ENCODE measurements at regions not wholly inside any gene's neighbourhood (a gene's known extent, or its start where the extent isn't known, plus 50 kb on each side); places are given as distances from the start of the nearest gene placed in this dataset.

GRCh38 chr9:88313364-88314220 is 74.7 kb upstream of the SPIN1 start:
- 68% methylated on average over 15 of the region's 15 CpGs for WGBS
- no peaks in the 10 kb centered on the region for H3K27me3 ChIP-seq
- no peaks in the 10 kb centered on the region for H3K9me3 ChIP-seq
- no peak for DNase-seq (ENCODE audit: low spot score in 2 of 2)
- no peak overlapping the region for H3K27ac ChIP-seq
- H3K36me3 ChIP-seq, result no peaks in the 10 kb centered on the region
- H3K4me3 ChIP-seq, result no peak overlapping the region
- no peaks in the 10 kb centered on the region for H3K4me1 ChIP-seq
- TF ChIP-seq CTCF (IDR thresholded peaks at IDR 0.05), result no peak
- no peak for TF ChIP-seq POLR2A (IDR thresholded peaks at IDR 0.05)
- TF ChIP-seq EP300 (IDR thresholded peaks at IDR 0.05), result no peak
- no peak for TF ChIP-seq POLR2AphosphoS5 (IDR thresholded peaks at IDR 0.05)

- Histone ChIP-seq H3K9me3 (no peaks in the 10 kb centered on the region), H3K36me3 (no peaks in the 10 kb centered on the region), H3K27me3 (peaks cover 1% of the 10 kb centered on the region), H3K4me3 (no peak overlapping the region), H3K27ac (no peak overlapping the region), H3K4me1 (no peaks in the 10 kb centered on the region)
- WGBS, result 82% methylated on average over 13 of the region's 13 CpGs
- no peak for DNase-seq (ENCODE audit: low spot score in 2 of 2)
- no peak for TF ChIP-seq POLR2A (IDR thresholded peaks at IDR 0.05)
- no peak for TF ChIP-seq CTCF (IDR thresholded peaks at IDR 0.05)
- TF ChIP-seq EP300 (IDR thresholded peaks at IDR 0.05), result no peak
- no peak for TF ChIP-seq POLR2AphosphoS5 (IDR thresholded peaks at IDR 0.05)
Measured at GRCh38 chr9:88312517-88313103, 75.6 kb upstream of the SPIN1 start.

GRCh38 chr9:88312045-88312444 is 76.2 kb upstream of the SPIN1 start:
- Histone ChIP-seq H3K9me3 (no peaks in the 10 kb centered on the region), H3K36me3 (no peaks in the 10 kb centered on the region), H3K27ac (no peak overlapping the region), H3K4me3 (no peak overlapping the region), H3K27me3 (peaks cover 7% of the 10 kb centered on the region), H3K4me1 (no peaks in the 10 kb centered on the region)
- no peak for TF ChIP-seq POLR2A (IDR thresholded peaks at IDR 0.05)
- TF ChIP-seq EP300 (IDR thresholded peaks at IDR 0.05), result no peak
- TF ChIP-seq CTCF (IDR thresholded peaks at IDR 0.05), result no peak
- no peak for TF ChIP-seq POLR2AphosphoS5 (IDR thresholded peaks at IDR 0.05)
- DNase-seq (ENCODE audit: low spot score in 2 of 2), result no peak

- Histone ChIP-seq H3K36me3 (no peaks in the 10 kb centered on the region), H3K9me3 (no peaks in the 10 kb centered on the region), H3K4me1 (no peaks in the 10 kb centered on the region), H3K4me3 (no peak overlapping the region), H3K27ac (no peak overlapping the region), H3K27me3 (peaks cover 7% of the 10 kb centered on the region)
- TF ChIP-seq POLR2A (IDR thresholded peaks at IDR 0.05) (no peak), POLR2AphosphoS5 (IDR thresholded peaks at IDR 0.05) (no peak), CTCF (IDR thresholded peaks at IDR 0.05) (no peak), EP300 (IDR thresholded peaks at IDR 0.05) (no peak)
- DNase-seq (ENCODE audit: low spot score in 2 of 2), result no peak
- 82% methylated on average over 10 of the region's 10 CpGs for WGBS
Measured at GRCh38 chr9:88310310-88310980, 77.8 kb upstream of the SPIN1 start.

Measured in suprapubic skin (tissue), 4 donors.